Lung (tissue), 11 donors: ENCODE measurements at regions not wholly inside any gene's neighbourhood (a gene's known extent, or its start where the extent isn't known, plus 50 kb on each side); places are given as distances from the start of the nearest gene placed in this dataset.
A peak's percentile ranks its signal among the peaks of the same experiment; 100 is the strongest.

Source experiments
- ATAC-seq: fragments of 200-7000 bp; cut with Tn5 transposase; one replicate; pipeline ENCODE4 v1.9.1; 2020; ENCODE audit warnings: moderate number of reproducible peaks; ENCODE audit not compliant: insufficient read depth, low FRiP score
- DNase-seq, 3 donors: peaks; one replicate each; pipeline ENCODE4 v3.0.0-alpha.2; 2013 to 2017
- H3K27ac ChIP-seq, 2 donors: one replicate each; pipeline ENCODE4 v1.5.1; 2013; ENCODE audit warnings: mild to moderate bottlenecking in 2 of 2, moderate library complexity in 2 of 2, control low read depth in 1 of 2, inconsistent platforms in 1 of 2, low read depth in 1 of 2, low read length in 1 of 2
- H3K27me3 ChIP-seq, 3 donors: one replicate each; pipeline ENCODE4 v1.5.1; 2013; ENCODE audit warnings: low read length in 2 of 3; ENCODE audit not compliant: control insufficient read depth in 3 of 3, insufficient read depth in 3 of 3
- H3K36me3 ChIP-seq, 4 donors: one replicate each; pipeline ENCODE4 v1.5.1; 2013; ENCODE audit warnings: low read length in 4 of 4, mild to moderate bottlenecking in 1 of 4, moderate library complexity in 1 of 4; ENCODE audit not compliant: control insufficient read depth in 4 of 4, insufficient read depth in 4 of 4
- H3K4me1 ChIP-seq, 5 donors: one replicate each; pipeline ENCODE4 v1.5.1; 2013; ENCODE audit warnings: low read length in 5 of 5, mild to moderate bottlenecking in 2 of 5, moderate library complexity in 1 of 5; ENCODE audit not compliant: control insufficient read depth in 5 of 5, insufficient read depth in 5 of 5
- H3K4me3 ChIP-seq: one replicate; pipeline ENCODE4 v1.5.1; 2013; ENCODE audit warnings: mild to moderate bottlenecking, control low read depth, moderate library complexity
- H3K9ac ChIP-seq, 2 donors: one replicate each; pipeline ENCODE4 v1.5.1; 2013; ENCODE audit warnings: low read length in 2 of 2, control low read depth in 1 of 2; ENCODE audit not compliant: insufficient read depth in 1 of 2
- H3K9me3 ChIP-seq, 4 donors: one replicate each; pipeline ENCODE4 v1.5.1; 2013; ENCODE audit warnings: low read length in 3 of 4, mild to moderate bottlenecking in 1 of 4, moderate library complexity in 1 of 4; ENCODE audit not compliant: control insufficient read depth in 4 of 4, insufficient read depth in 3 of 4
- CTCF ChIP-seq: IDR thresholded peaks from 2 replicates; pipeline ENCODE4 v1.5.1; 2012; ENCODE audit warnings: mild to moderate bottlenecking; ENCODE audit errors: control extremely low read depth, extremely low read depth
- WGBS, 2 donors: extraction: QIAGEN DNeasy Blood & Tissue Kit; methylation state at CpG; one replicate each; pipeline ENCODE4 v1.1.7; 2013; 5-methylcytosine and 5-hydroxymethylcytosine counted together
- donor health status: control.
- donor health status: control.
- donor health status: Bipolar disorder and iron deficiency.
- donor health status: healthy.
- donor health status: DM: yes; HTN: yes; CAD: no.

- Histone ChIP-seq H3K4me1 (no peaks in the 10 kb centered on the region), H3K36me3 (no peaks in the 10 kb centered on the region), H3K9ac (no peak overlapping the region), H3K27ac (no peak overlapping the region), H3K27me3 (no peaks in the 10 kb centered on the region), H3K9me3 (no peaks in the 10 kb centered on the region), H3K4me3 (no peak overlapping the region)
- DNase-seq (no peak), ATAC-seq (peak; percentile 53)
- TF ChIP-seq CTCF, result no peak
- WGBS, 2 donors, result 78 to 83% methylated on average over 1 of the region's 1 CpG
Measured at GRCh38 chr9:71506821-71507220, 261.5 kb downstream of the CEMIP2 start.

GRCh38 chr9:71504636-71505035 is 263.7 kb downstream of the CEMIP2 start:
- Histone ChIP-seq H3K27ac (no peak overlapping the region), H3K9me3 (no peaks in the 10 kb centered on the region), H3K36me3 (no peaks in the 10 kb centered on the region), H3K27me3 (no peaks in the 10 kb centered on the region), H3K9ac (no peak overlapping the region), H3K4me1 (no peaks in the 10 kb centered on the region), H3K4me3 (no peak overlapping the region)
- DNase-seq (no peak), ATAC-seq (no peak)
- 84 to 88% methylated on average over 3 of the region's 3 CpGs for WGBS, 2 donors
- no peak for TF ChIP-seq CTCF

GRCh38 chr9:71498691-71499090 is 269.6 kb downstream of the CEMIP2 start:
- H3K27me3 ChIP-seq, result no peaks in the 10 kb centered on the region
- no peak overlapping the region for H3K9ac ChIP-seq
- 94 to 96% methylated on average over 1 of the region's 1 CpG for WGBS, 2 donors
- H3K9me3 ChIP-seq, result peaks cover 0 to 7% (median 2%) of the 10 kb centered on the region in 4 donors
- H3K4me1 ChIP-seq, result no peaks in the 10 kb centered on the region
- no peak overlapping the region for H3K4me3 ChIP-seq
- DNase-seq, result no peak
- H3K36me3 ChIP-seq, result no peaks in the 10 kb centered on the region
- no peak for TF ChIP-seq CTCF
- H3K27ac ChIP-seq, result no peak overlapping the region
- no peak for ATAC-seq

GRCh38 chr9:71490810-71491209 is 277.5 kb downstream of the CEMIP2 start:
- TF ChIP-seq CTCF, result no peak
- 41 to 51% methylated on average over 2 of the region's 2 CpGs for WGBS, 2 donors
- no peaks in the 10 kb centered on the region for H3K9me3 ChIP-seq
- DNase-seq, result peak in 2 of 3 donors; percentile 9 to 11
- no peak overlapping the region for H3K27ac ChIP-seq
- H3K9ac ChIP-seq, result no peak overlapping the region
- no peak for ATAC-seq
- H3K27me3 ChIP-seq, result no peaks in the 10 kb centered on the region
- no peaks in the 10 kb centered on the region for H3K4me1 ChIP-seq
- no peaks in the 10 kb centered on the region for H3K36me3 ChIP-seq
- H3K4me3 ChIP-seq, result no peak overlapping the region
